IPS-15b (cell line): ENCODE measurements at regions not wholly inside any gene's neighbourhood (a gene's known extent, or its start where the extent isn't known, plus 50 kb on each side); places are given as distances from the start of the nearest gene placed in this dataset.

ENCODE experiments used
- H3K27me3 ChIP-seq: one replicate; pipeline ENCODE4 v1.6.1; 2013; ENCODE audit warnings: low read length; ENCODE audit not compliant: control insufficient read depth, insufficient read depth
- H3K36me3 ChIP-seq: one replicate; pipeline ENCODE4 v1.6.1; 2013; ENCODE audit warnings: low read length; ENCODE audit not compliant: control insufficient read depth, insufficient read depth
- H3K4me1 ChIP-seq: one replicate; pipeline ENCODE4 v1.6.1; 2013; ENCODE audit warnings: mild to moderate bottlenecking, low read length; ENCODE audit not compliant: control insufficient read depth, insufficient read depth
- H3K4me3 ChIP-seq: one replicate; pipeline ENCODE4 v1.5.1; 2013; ENCODE audit warnings: low read depth, low read length
- H3K9ac ChIP-seq: one replicate; pipeline ENCODE4 v1.6.1; 2013; ENCODE audit warnings: low read depth, mild to moderate bottlenecking, low read length
- H3K9me3 ChIP-seq: one replicate; pipeline ENCODE4 v1.6.1; 2013; ENCODE audit warnings: mild to moderate bottlenecking, low read length; ENCODE audit not compliant: control insufficient read depth, insufficient read depth

GRCh38 chr2:59874361-59874760 lies 679.1 kb downstream of the BCL11A start:
- Histone ChIP-seq H3K4me3 (no peak overlapping the region), H3K4me1 (peaks cover 6% of the 10 kb centered on the region), H3K36me3 (no peaks in the 10 kb centered on the region), H3K9ac (no peak overlapping the region), H3K9me3 (no peaks in the 10 kb centered on the region), H3K27me3 (no peaks in the 10 kb centered on the region)

GRCh38 chr2:59871830-59872229 lies 681.6 kb downstream of the BCL11A start:
- H3K27me3 ChIP-seq = no peaks in the 10 kb centered on the region
- H3K9me3 ChIP-seq = no peaks in the 10 kb centered on the region
- no peak overlapping the region for H3K4me3 ChIP-seq
- H3K9ac ChIP-seq = no peak overlapping the region
- peaks cover 6% of the 10 kb centered on the region for H3K4me1 ChIP-seq
- H3K36me3 ChIP-seq = no peaks in the 10 kb centered on the region

DNA sequence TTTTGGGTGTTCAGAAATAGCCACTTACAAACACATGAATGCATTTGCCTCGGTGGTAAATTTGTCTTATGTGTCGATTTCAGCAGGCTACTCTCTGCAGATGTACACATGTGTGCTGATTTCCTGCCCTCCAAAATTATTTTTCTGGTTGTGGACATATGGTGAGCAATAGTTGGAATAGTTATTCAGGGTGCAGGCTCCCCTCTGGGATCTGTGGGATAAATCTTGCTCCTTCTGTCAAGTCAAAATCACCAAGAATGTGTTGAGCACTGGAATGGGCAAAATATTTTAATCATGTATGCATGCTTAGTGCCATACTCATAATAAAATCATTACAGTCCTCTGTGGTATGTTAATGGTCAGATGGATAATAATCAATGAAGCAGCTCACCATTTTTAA lies 684.5 kb downstream of the BCL11A start:
- Histone ChIP-seq H3K9me3 (no peaks in the 10 kb centered on the region), H3K4me3 (no peak overlapping the region), H3K27me3 (no peaks in the 10 kb centered on the region), H3K4me1 (no peaks in the 10 kb centered on the region), H3K9ac (no peak overlapping the region), H3K36me3 (no peaks in the 10 kb centered on the region)

DNA sequence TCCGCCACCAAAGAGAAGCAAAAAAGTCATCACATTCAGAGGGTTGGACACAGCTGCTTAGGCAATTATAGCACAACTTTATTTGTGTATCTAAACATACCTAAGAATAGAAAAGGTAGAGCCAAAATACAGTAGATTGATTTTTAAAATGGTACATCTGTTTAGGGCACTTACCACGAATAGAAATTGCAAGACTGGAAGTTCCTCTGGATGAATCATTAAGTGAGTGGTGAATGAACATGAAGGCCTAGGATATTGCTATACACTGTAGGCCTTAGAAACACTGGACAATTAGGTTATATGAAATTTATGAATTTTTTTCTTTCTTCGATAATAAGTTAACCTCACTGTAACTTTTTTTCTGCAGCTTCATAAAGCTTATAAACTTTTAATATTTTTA lies 687.0 kb downstream of the BCL11A start:
- Histone ChIP-seq H3K9ac (no peak overlapping the region), H3K4me1 (no peaks in the 10 kb centered on the region), H3K4me3 (no peak overlapping the region)

GRCh38 chr2:59858540-59858939 lies 694.9 kb downstream of the BCL11A start:
- Histone ChIP-seq H3K9ac (no peak overlapping the region), H3K4me3 (no peak overlapping the region), H3K9me3 (no peaks in the 10 kb centered on the region), H3K27me3 (no peaks in the 10 kb centered on the region), H3K36me3 (no peaks in the 10 kb centered on the region), H3K4me1 (no peaks in the 10 kb centered on the region)

More for the DNA sequence above, 687.0 kb downstream of the BCL11A start:
- Histone ChIP-seq H3K27me3 (no peaks in the 10 kb centered on the region), H3K9me3 (no peaks in the 10 kb centered on the region), H3K36me3 (no peaks in the 10 kb centered on the region)

DNA sequence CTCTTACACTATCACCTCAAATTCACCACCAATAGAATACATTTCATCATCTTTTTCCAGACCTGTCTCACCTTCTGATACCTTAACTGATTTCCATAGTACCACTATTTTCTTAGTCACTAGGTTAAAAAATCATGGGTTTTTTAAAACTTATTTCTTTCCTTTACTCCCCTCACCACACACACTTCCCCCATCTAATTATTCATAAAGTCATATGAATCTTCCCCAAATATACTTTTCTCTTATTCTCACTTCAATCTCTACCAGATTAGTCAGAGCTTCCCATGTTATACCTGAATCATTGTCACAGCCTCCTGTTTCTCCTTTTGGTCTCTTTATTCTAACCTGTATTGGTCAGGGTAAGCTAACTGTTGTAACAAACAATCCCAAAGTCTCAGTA lies 696.3 kb downstream of the BCL11A start:
- H3K4me3 ChIP-seq = no peak overlapping the region
- no peaks in the 10 kb centered on the region for H3K36me3 ChIP-seq
- no peaks in the 10 kb centered on the region for H3K27me3 ChIP-seq
- H3K9ac ChIP-seq = no peak overlapping the region
- no peaks in the 10 kb centered on the region for H3K4me1 ChIP-seq
- no peaks in the 10 kb centered on the region for H3K9me3 ChIP-seq

GRCh38 chr2:59856391-59856790 lies 697.1 kb downstream of the BCL11A start:
- Histone ChIP-seq H3K9ac (no peak overlapping the region), H3K4me3 (no peak overlapping the region), H3K36me3 (no peaks in the 10 kb centered on the region), H3K9me3 (no peaks in the 10 kb centered on the region), H3K4me1 (no peaks in the 10 kb centered on the region), H3K27me3 (no peaks in the 10 kb centered on the region)

DNA sequence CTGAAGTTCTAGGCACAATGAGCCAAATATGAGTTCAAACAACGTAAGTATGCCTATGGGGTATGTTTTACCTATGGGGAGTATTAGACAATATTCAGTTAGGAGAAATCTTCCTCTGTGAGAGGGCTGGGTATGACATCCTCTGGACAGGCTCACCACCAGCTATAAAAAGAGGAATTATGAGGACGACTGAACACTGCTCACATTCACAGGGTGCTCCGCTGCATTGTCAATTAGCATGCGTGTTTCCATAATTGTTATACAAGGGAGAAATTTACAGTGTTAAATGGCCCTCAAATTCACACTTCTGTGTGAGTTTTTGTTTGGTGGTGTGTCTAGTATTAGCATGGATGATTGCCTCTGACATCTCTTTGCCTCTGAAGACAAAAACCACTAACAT lies 700.4 kb downstream of the BCL11A start:
- H3K4me3 ChIP-seq = no peak overlapping the region
- no peaks in the 10 kb centered on the region for H3K36me3 ChIP-seq
- no peaks in the 10 kb centered on the region for H3K9me3 ChIP-seq
- H3K27me3 ChIP-seq = no peaks in the 10 kb centered on the region
- no peaks in the 10 kb centered on the region for H3K4me1 ChIP-seq
- H3K9ac ChIP-seq = no peak overlapping the region

DNA sequence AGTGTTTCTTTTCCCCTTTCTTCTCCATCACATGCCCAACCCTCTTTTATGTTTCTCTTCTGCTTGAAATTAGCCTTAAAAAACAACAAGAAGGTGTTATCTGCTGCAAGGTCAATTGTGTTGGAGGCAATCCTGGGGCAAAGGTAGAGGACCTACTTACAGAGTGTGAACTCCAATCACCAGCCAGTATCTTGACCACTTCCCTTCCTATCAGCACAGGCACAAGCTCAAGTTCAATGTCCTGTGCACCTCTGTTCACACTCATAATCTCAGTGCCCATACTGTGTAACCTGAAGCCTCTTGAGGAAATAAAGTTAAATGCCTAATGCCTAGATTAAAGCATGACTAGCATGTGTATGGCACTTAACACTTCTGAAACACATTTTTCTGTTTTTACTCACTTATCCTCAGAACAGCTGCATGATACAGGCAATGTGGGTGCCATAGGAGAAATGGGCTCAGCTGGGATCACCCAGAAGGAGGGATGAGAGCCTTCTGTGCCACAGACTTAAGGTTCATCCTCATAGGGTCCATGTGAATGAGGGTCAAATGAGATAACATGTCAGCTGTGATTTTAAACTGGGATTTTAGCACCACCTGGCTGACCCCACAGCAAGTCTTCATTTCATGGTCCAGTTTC lies 701.5 kb downstream of the BCL11A start:
- Histone ChIP-seq H3K27me3 (no peaks in the 10 kb centered on the region), H3K9me3 (no peaks in the 10 kb centered on the region), H3K9ac (no peak overlapping the region)

GRCh38 chr2:59850554-59850953 lies 702.9 kb downstream of the BCL11A start:
- Histone ChIP-seq H3K9me3 (no peaks in the 10 kb centered on the region), H3K4me1 (no peaks in the 10 kb centered on the region), H3K9ac (no peak overlapping the region), H3K4me3 (no peak overlapping the region), H3K27me3 (no peaks in the 10 kb centered on the region), H3K36me3 (no peaks in the 10 kb centered on the region)

More for the DNA sequence above, 701.5 kb downstream of the BCL11A start:
- no peaks in the 10 kb centered on the region for H3K36me3 ChIP-seq
- H3K4me3 ChIP-seq = no peak overlapping the region
- H3K4me1 ChIP-seq = no peaks in the 10 kb centered on the region

- H3K4me3 ChIP-seq = no peak overlapping the region
Measured at GRCh38 chr2:59833941-59834340, 719.5 kb downstream of the BCL11A start.

GRCh38 chr2:59830601-59831000 lies 722.9 kb downstream of the BCL11A start:
- H3K27me3 ChIP-seq = no peaks in the 10 kb centered on the region
- H3K4me1 ChIP-seq = no peaks in the 10 kb centered on the region
- H3K36me3 ChIP-seq = no peaks in the 10 kb centered on the region
- H3K9me3 ChIP-seq = no peaks in the 10 kb centered on the region
- H3K4me3 ChIP-seq = no peak overlapping the region
- H3K9ac ChIP-seq = no peak overlapping the region

More at GRCh38 chr2:59833941-59834340, 719.5 kb downstream of the BCL11A start:
- Histone ChIP-seq H3K9ac (no peak overlapping the region), H3K36me3 (no peaks in the 10 kb centered on the region), H3K4me1 (no peaks in the 10 kb centered on the region), H3K9me3 (no peaks in the 10 kb centered on the region), H3K27me3 (no peaks in the 10 kb centered on the region)
